ENCODE measurements at regions not wholly inside any gene's neighbourhood (a gene's known extent, or its start where the extent isn't known, plus 50 kb on each side); places are given as distances from the start of the nearest gene placed in this dataset.

DNA sequence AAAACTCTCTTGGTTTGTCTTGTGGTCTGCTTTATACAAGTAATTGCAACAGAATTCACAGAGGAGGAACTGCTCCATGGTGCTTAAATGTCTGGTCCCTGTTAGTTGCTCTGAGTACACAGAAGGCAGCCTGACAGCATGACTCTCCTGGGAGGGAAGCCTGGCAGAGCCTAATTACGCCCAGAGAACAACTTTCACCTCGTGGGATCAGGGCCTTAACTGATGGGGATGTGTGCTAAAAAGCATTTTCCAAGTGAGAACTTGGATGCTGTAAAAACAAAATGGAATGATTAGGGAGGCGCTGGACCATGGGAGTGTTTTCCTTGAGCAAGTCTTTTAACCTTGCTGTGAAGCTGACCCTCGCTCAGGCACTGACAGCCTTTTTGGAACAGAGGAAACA is 154.0 kb upstream of the TENM4 start:
- TF ChIP-seq, protein P1, sequence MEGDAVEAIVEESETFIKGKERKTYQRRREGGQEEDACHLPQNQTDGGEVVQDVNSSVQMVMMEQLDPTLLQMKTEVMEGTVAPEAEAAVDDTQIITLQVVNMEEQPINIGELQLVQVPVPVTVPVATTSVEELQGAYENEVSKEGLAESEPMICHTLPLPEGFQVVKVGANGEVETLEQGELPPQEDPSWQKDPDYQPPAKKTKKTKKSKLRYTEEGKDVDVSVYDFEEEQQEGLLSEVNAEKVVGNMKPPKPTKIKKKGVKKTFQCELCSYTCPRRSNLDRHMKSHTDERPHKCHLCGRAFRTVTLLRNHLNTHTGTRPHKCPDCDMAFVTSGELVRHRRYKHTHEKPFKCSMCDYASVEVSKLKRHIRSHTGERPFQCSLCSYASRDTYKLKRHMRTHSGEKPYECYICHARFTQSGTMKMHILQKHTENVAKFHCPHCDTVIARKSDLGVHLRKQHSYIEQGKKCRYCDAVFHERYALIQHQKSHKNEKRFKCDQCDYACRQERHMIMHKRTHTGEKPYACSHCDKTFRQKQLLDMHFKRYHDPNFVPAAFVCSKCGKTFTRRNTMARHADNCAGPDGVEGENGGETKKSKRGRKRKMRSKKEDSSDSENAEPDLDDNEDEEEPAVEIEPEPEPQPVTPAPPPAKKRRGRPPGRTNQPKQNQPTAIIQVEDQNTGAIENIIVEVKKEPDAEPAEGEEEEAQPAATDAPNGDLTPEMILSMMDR (IDR thresholded peaks at IDR 0.05; ENCODE audit: low read length) = no peak
- no peak for TF ChIP-seq EZH2 (IDR thresholded peaks at IDR 0.05; ENCODE audit: borderline replicate concordance, low read length)
- Histone ChIP-seq H3K27me3 (ENCODE audit: insufficient read depth, low read length) (no peaks in the 10 kb centered on the region), H3F3A (ENCODE audit: insufficient read depth, low read length) (no peaks in the 10 kb centered on the region), H3K9me2 (ENCODE audit: low read depth, low read length) (no peaks in the 10 kb centered on the region), H4K20me1 (ENCODE audit: insufficient read depth, low read length) (no peaks in the 10 kb centered on the region), H3K27ac (ENCODE audit: low read depth, low read length, poor library complexity, severe bottlenecking) (no peak overlapping the region), H3K9ac (ENCODE audit: low read length) (no peak overlapping the region), H3K36me3 (ENCODE audit: insufficient read depth, low read length) (no peaks in the 10 kb centered on the region), H3K4me1 (ENCODE audit: insufficient read depth, low read length, severe bottlenecking) (no peaks in the 10 kb centered on the region), H3K4me2 (ENCODE audit: low read length) (no peak overlapping the region), H3K79me2 (ENCODE audit: insufficient read depth, low read length) (no peaks in the 10 kb centered on the region), H2AFZ (ENCODE audit: low read length) (no peak overlapping the region), H3K4me3 (ENCODE audit: low read depth, low read length, poor library complexity, severe bottlenecking) (no peak overlapping the region), H3K9me3 (ENCODE audit: low read length) (no peaks in the 10 kb centered on the region)

DNA sequence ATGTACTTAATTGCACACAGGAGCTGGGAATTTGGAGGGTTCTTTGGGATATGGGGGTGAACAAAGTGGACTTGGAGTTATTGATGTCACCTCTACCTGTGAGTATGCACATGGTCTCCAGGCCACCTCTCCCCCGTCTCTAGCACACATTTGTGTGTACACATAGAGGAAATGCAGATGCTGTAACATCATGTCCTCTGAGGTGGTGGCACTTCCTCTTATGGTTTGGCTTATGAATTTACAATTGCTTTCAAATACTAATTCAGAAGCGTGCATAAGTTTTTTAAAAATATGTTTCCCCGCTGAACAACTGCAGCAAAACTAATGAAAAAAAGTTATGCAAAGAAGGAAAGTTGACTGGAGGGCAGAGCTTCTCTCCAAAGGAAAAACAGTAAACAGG is 152.0 kb upstream of the TENM4 start:
- TF ChIP-seq, protein P1 (IDR thresholded peaks at IDR 0.05; ENCODE audit: low read length) = no peak
- no peak for TF ChIP-seq EZH2 (IDR thresholded peaks at IDR 0.05; ENCODE audit: borderline replicate concordance, low read length)
- Histone ChIP-seq H3K79me2 (ENCODE audit: insufficient read depth, low read length) (no peaks in the 10 kb centered on the region), H3K36me3 (ENCODE audit: insufficient read depth, low read length) (no peaks in the 10 kb centered on the region), H2AFZ (ENCODE audit: low read length) (no peak overlapping the region), H3K4me1 (ENCODE audit: insufficient read depth, low read length, severe bottlenecking) (no peaks in the 10 kb centered on the region), H3K9ac (ENCODE audit: low read length) (no peak overlapping the region), H3K4me3 (ENCODE audit: low read depth, low read length, poor library complexity, severe bottlenecking) (no peak overlapping the region), H3K9me2 (ENCODE audit: low read depth, low read length) (no peaks in the 10 kb centered on the region), H4K20me1 (ENCODE audit: insufficient read depth, low read length) (no peaks in the 10 kb centered on the region), H3K4me2 (ENCODE audit: low read length) (no peak overlapping the region), H3K27ac (ENCODE audit: low read depth, low read length, poor library complexity, severe bottlenecking) (no peak overlapping the region), H3K27me3 (ENCODE audit: insufficient read depth, low read length) (no peaks in the 10 kb centered on the region), H3K9me3 (ENCODE audit: low read length) (no peaks in the 10 kb centered on the region), H3F3A (ENCODE audit: insufficient read depth, low read length) (no peaks in the 10 kb centered on the region)

DNA sequence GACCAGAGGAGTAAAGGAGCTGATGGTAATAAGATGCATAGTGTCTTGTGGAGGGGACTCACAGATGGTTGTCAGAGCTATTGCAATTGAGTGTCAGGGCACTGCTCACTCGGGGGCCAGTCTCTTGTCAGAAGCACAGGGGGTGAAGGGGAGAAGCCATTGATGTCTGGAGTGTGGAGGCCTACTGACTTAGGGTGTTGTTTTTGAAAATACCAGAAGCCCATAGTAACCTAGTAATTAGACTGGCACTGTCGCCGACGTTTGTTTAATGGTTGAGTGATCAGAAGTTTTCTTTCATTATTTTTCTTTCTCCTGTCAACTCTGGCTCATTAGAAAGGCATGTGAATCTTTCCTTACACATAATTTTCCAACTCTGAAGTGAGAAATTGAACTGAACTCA is 151.6 kb upstream of the TENM4 start:
- H3F3A ChIP-seq (ENCODE audit: insufficient read depth, low read length) = no peaks in the 10 kb centered on the region
- no peak overlapping the region for H2AFZ ChIP-seq (ENCODE audit: low read length)
- no peaks in the 10 kb centered on the region for H3K4me1 ChIP-seq (ENCODE audit: insufficient read depth, low read length, severe bottlenecking)
- H3K79me2 ChIP-seq (ENCODE audit: insufficient read depth, low read length) = no peaks in the 10 kb centered on the region
- no peak overlapping the region for H3K9ac ChIP-seq (ENCODE audit: low read length)
- no peaks in the 10 kb centered on the region for H3K9me2 ChIP-seq (ENCODE audit: low read depth, low read length)
- TF ChIP-seq EZH2 (IDR thresholded peaks at IDR 0.05; ENCODE audit: borderline replicate concordance, low read length) = no peak
- TF ChIP-seq, protein P1 (IDR thresholded peaks at IDR 0.05; ENCODE audit: low read length) = no peak
- H3K27ac ChIP-seq (ENCODE audit: low read depth, low read length, poor library complexity, severe bottlenecking) = no peak overlapping the region
- no peak overlapping the region for H3K4me2 ChIP-seq (ENCODE audit: low read length)
- H3K27me3 ChIP-seq (ENCODE audit: insufficient read depth, low read length) = no peaks in the 10 kb centered on the region
- no peaks in the 10 kb centered on the region for H3K36me3 ChIP-seq (ENCODE audit: insufficient read depth, low read length)
- no peaks in the 10 kb centered on the region for H3K9me3 ChIP-seq (ENCODE audit: low read length)
- no peak overlapping the region for H3K4me3 ChIP-seq (ENCODE audit: low read depth, low read length, poor library complexity, severe bottlenecking)
- no peaks in the 10 kb centered on the region for H4K20me1 ChIP-seq (ENCODE audit: insufficient read depth, low read length)

Data from OCI-LY1 (cell line).